IMR-90 (cell line): ENCODE measurements at regions not wholly inside any gene's neighbourhood (a gene's known extent, or its start where the extent isn't known, plus 50 kb on each side); places are given as distances from the start of the nearest gene placed in this dataset.

Experiments used
- ATAC-seq: fragments of 200-7000 bp; cut with Tn5 transposase; 2 replicates; pipeline ENCODE4 v1.9.1; 2020; ENCODE audit warnings: low read depth, mild to moderate bottlenecking, moderate library complexity
- BruUV-seq: library from RNA; stranded (reverse); fragments of 400-500 nt; replicated peaks from 2 replicates; lab custom pipeline; 2021; lab: Mats Ljungman, UMichigan
- CTCF ChIA-PET: fragments of 300-600 bp; formaldehyde crosslinking; extraction: SDS; loops from one replicate; lab custom pipeline; 2021; ENCODE audit warnings: antibody characterized with exemption; lab: Yijun Ruan, JAX
- POLR2A ChIA-PET: fragments of 300-600 bp; sonication (Branson Sonifier 250); formaldehyde crosslinking; loops from one replicate; lab custom pipeline; 2022; ENCODE audit warnings: antibody characterized with exemption; ENCODE audit not compliant: unreplicated experiment; lab: Charles Lee
- DNase-seq: peaks from one replicate; pipeline ENCODE4 v3.0.0; 2013
- H2AFZ ChIP-seq: replicated peaks from 2 replicates; pipeline ENCODE3; 2013; ENCODE audit warnings: low read length, mild to moderate bottlenecking; ENCODE audit not compliant: poor library complexity
- H2AK5ac ChIP-seq: 2 replicates; pipeline ENCODE4 v1.6.1; 2013; ENCODE audit warnings: low read depth, low read length, inconsistent platforms
- H2AK9ac ChIP-seq: replicated peaks from 2 replicates; pipeline ENCODE3; 2013; ENCODE audit warnings: mild to moderate bottlenecking, low read depth, low read length, moderate library complexity; ENCODE audit not compliant: poor library complexity
- H2BK120ac ChIP-seq: 2 replicates; pipeline ENCODE4 v1.6.1; 2013; ENCODE audit warnings: low read depth, low read length, inconsistent platforms
- H2BK15ac ChIP-seq: 3 replicates; pipeline ENCODE4 v1.6.1; 2013; ENCODE audit warnings: low read depth, low read length, inconsistent platforms
- H2BK20ac ChIP-seq: 2 replicates; pipeline ENCODE4 v1.6.1; 2013; ENCODE audit warnings: low read depth, mild to moderate bottlenecking, inconsistent platforms, low read length, moderate library complexity
- H2BK5ac ChIP-seq: 2 replicates; pipeline ENCODE4 v1.6.1; 2013; ENCODE audit warnings: mild to moderate bottlenecking, low read depth, low read length, inconsistent platforms; ENCODE audit not compliant: poor library complexity, severe bottlenecking
- H3K14ac ChIP-seq: replicated peaks from 2 replicates; pipeline ENCODE4 v1.6.1; 2013; ENCODE audit warnings: low read depth, low read length, inconsistent platforms
- H3K18ac ChIP-seq: 2 replicates; pipeline ENCODE4 v1.6.1; 2013; ENCODE audit warnings: low read depth, low read length, control low read depth
- H3K23ac ChIP-seq: 2 replicates; pipeline ENCODE4 v1.6.1; 2013; ENCODE audit warnings: low read depth, low read length, inconsistent platforms
- H3K27ac ChIP-seq: 2 replicates; pipeline ENCODE4 v1.5.1; 2013; ENCODE audit warnings: mild to moderate bottlenecking, control low read depth, low read length; ENCODE audit not compliant: insufficient read depth
- H3K27me3 ChIP-seq: 2 replicates; pipeline ENCODE4 v1.6.1; 2013; ENCODE audit warnings: low read length; ENCODE audit not compliant: control insufficient read depth, insufficient read depth
- H3K36me3 ChIP-seq: 2 replicates; pipeline ENCODE4 v1.6.1; 2013; ENCODE audit warnings: low read length, mixed read lengths; ENCODE audit not compliant: control insufficient read depth, insufficient read depth
- H3K4ac ChIP-seq: 2 replicates; pipeline ENCODE4 v1.6.1; 2013; ENCODE audit warnings: low read depth, low read length, inconsistent platforms
- H3K4me1 ChIP-seq: 2 replicates; pipeline ENCODE4 v1.6.1; 2013; ENCODE audit warnings: low read length, mixed read lengths; ENCODE audit not compliant: control insufficient read depth, insufficient read depth
- H3K4me2 ChIP-seq: 2 replicates; pipeline ENCODE4 v1.6.1; 2013; ENCODE audit warnings: low read depth, mild to moderate bottlenecking, control low read depth, low read length, moderate library complexity
- H3K4me3 ChIP-seq: 2 replicates; pipeline ENCODE4 v1.5.1; 2013; ENCODE audit warnings: low read depth, mild to moderate bottlenecking, control low read depth, low read length, moderate library complexity; ENCODE audit not compliant: insufficient read depth
- H3K56ac ChIP-seq: 2 replicates; pipeline ENCODE4 v1.6.1; 2013; ENCODE audit warnings: low read length, inconsistent platforms; ENCODE audit not compliant: insufficient read depth; ENCODE audit errors: extremely low read depth
- H3K79me1 ChIP-seq, 2 experiments: 2 replicates each; pipeline ENCODE4 v1.6.1; 2013; ENCODE audit warnings: low read length in 2 of 2, inconsistent platforms in 1 of 2, low read depth in 1 of 2
- H3K9ac ChIP-seq: 2 replicates; pipeline ENCODE4 v1.6.1; 2013; ENCODE audit warnings: low read depth, low read length, control low read depth
- H3K9me1 ChIP-seq: 2 replicates; pipeline ENCODE4 v1.6.1; 2013; ENCODE audit warnings: low read length, inconsistent platforms; ENCODE audit not compliant: insufficient read depth
- H3K9me3 ChIP-seq: 2 replicates; pipeline ENCODE4 v1.6.1; 2013; ENCODE audit warnings: low read length; ENCODE audit not compliant: control insufficient read depth, insufficient read depth
- H4K20me1 ChIP-seq: 2 replicates; pipeline ENCODE4 v1.6.1; 2013; ENCODE audit warnings: low read length, inconsistent platforms; ENCODE audit not compliant: insufficient read depth
- H4K5ac ChIP-seq: 2 replicates; pipeline ENCODE4 v1.6.1; 2013; ENCODE audit warnings: mild to moderate bottlenecking, low read depth, low read length, control low read depth
- H4K8ac ChIP-seq, 2 experiments: 2 replicates each; pipeline ENCODE4 v1.6.1; 2013; ENCODE audit warnings: low read depth in 2 of 2, low read length in 2 of 2, control low read depth in 1 of 2, inconsistent platforms in 1 of 2
- H4K91ac ChIP-seq: 2 replicates; pipeline ENCODE4 v1.6.1; 2013; ENCODE audit warnings: low read depth, low read length, inconsistent platforms; ENCODE audit not compliant: insufficient read depth
- BHLHE40 ChIP-seq: fragments of 150-350 bp; IDR thresholded peaks from 2 replicates; pipeline ENCODE4 v1.6.1; 2016; ENCODE audit warnings: mild to moderate bottlenecking, low read depth, low read length
- CHD1 ChIP-seq: IDR thresholded peaks from 2 replicates; pipeline ENCODE4 v1.6.1; 2012; ENCODE audit warnings: low read depth, low read length, improper control_type of control experiment
- MAFK ChIP-seq: IDR thresholded peaks from 2 replicates; pipeline ENCODE4 v1.6.1; 2012; ENCODE audit warnings: low read depth, low read length, improper control_type of control experiment
- NFE2L2 ChIP-seq: fragments of 150-350 bp; IDR thresholded peaks from 2 replicates; pipeline ENCODE4 v1.6.1; 2016; ENCODE audit warnings: low read depth, mild to moderate bottlenecking, low read length
- POLR2A ChIP-seq: IDR thresholded peaks from 2 replicates; pipeline ENCODE4 v1.6.1; 2012; ENCODE audit warnings: mild to moderate bottlenecking, low read depth, low read length
- RAD21 ChIP-seq: IDR thresholded peaks from 2 replicates; pipeline ENCODE4 v1.6.1; 2012; ENCODE audit warnings: low read length, improper control_type of control experiment
- WGBS, 2 experiments: methylation state at CpG; one replicate each; pipeline versions ENCODE4 v1.1.5 to v1.1.7; 2013; ENCODE audit warnings: missing lambda C conversion rate in 2 of 2; ENCODE audit not compliant: insufficient read length in 1 of 2; ENCODE audit errors: extremely low coverage in 2 of 2; 5-methylcytosine and 5-hydroxymethylcytosine counted together
- dilution Hi-C: fragments of 300-500 bp; cut with HindIII; formaldehyde crosslinking; loops from one replicate; pipeline ENCODE4 v1.14.3; 2018; ENCODE audit warnings: low sequenced_read_pairs; ENCODE audit not compliant: unreplicated experiment
- in situ Hi-C: fragments of 300-500 bp; cut with MboI; formaldehyde crosslinking; loops from 3 replicates; pipeline ENCODE4 v1.14.3; 2019; ENCODE audit warnings: low sequenced_read_pairs, inconsistent platforms, mixed read lengths
- intact Hi-C: fragments of 100-400 bp; cut with micrococcal nuclease; formaldehyde crosslinking; loops from 2 replicates; pipeline ENCODE4 v1.10.0; 2022

DNA sequence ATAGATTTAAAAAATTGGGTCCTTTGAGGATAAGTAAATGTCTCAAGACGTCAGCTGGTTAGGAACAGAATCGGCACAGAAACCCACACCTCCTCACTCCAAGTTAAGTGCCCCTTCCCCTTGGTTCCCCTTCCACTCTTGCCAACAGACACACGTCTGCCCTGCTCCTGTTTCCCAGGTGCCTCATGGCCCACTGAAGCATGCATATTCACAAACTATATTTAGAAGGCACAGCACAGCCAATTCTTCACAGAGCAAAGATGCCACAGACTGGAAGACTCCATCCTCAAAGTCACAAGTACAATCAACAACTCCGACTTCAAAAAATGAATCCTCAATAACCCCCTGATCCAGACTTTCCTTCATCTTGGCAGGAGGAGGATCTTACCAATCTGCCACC is 295.4 kb upstream of the NR2F2 start:
- BruUV-seq, result no TSS peak
- in situ Hi-C loops, result no loop called here

More for the DNA sequence above, 295.4 kb upstream of the NR2F2 start:
- Histone ChIP-seq H3K18ac (no peak overlapping the region), H2BK15ac (no peak overlapping the region), H4K5ac (no peak overlapping the region), H3K4me2 (no peak overlapping the region), H3K27me3 (peaks cover 6% of the 10 kb centered on the region; the same call in 1 of the 2 replicates), H3K23ac (no peak overlapping the region), H3K9ac (no peak overlapping the region), H2AK5ac (no peak overlapping the region), H3K9me1 (no peaks in the 10 kb centered on the region), H3K4me3 (no peak overlapping the region), H3K79me1 (no peaks in the 10 kb centered on the region), H3K36me3 (no peaks in the 10 kb centered on the region), H3K4ac (no peak overlapping the region), H3K9me3 (no peaks in the 10 kb centered on the region), H2BK120ac (no peak overlapping the region), H3K56ac (no peak overlapping the region), H3K27ac (no peak overlapping the region), H3K4me1 (no peaks in the 10 kb centered on the region), H2AK9ac (no peak overlapping the region), H2BK20ac (no peak overlapping the region), H4K91ac (no peak overlapping the region), H4K8ac (no peak overlapping the region), H2AFZ (no peak overlapping the region), H4K20me1 (no peaks in the 10 kb centered on the region), H3K14ac (no peak overlapping the region), H2BK5ac (no peak overlapping the region)
- ChIA-PET CTCF (no interaction called here), POLR2A (no interaction called here)
- ATAC-seq (no peak), DNase-seq (no peak)
- 100% methylated on average over 1 of the region's 4 CpGs; no CpG with 5 or more reads in 1 of the 2 experiments for WGBS, 2 experiments
- intact Hi-C loops (no loop called here), dilution Hi-C loops (no loop called here)
- TF ChIP-seq BHLHE40, result no peak
- TF ChIP-seq CHD1, result no peak
- no peak for TF ChIP-seq POLR2A
- no peak for TF ChIP-seq RAD21
- no peak for TF ChIP-seq NFE2L2
- no peak for TF ChIP-seq MAFK
